HEK293 (cell line): ENCODE measurements at regions not wholly inside any gene's neighbourhood (a gene's known extent, or its start where the extent isn't known, plus 50 kb on each side); places are given as distances from the start of the nearest gene placed in this dataset.

Experiments used
- CTCF ChIA-PET: fragments of 350-600 bp; formaldehyde crosslinking; extraction: SDS; loops from one replicate; lab custom pipeline; 2021; ENCODE audit warnings: antibody characterized with exemption; lab: Yijun Ruan, JAX
- POLR2A ChIA-PET: fragments of 300-600 bp; formaldehyde crosslinking; extraction: SDS; loops from one replicate; lab custom pipeline; 2020; ENCODE audit warnings: antibody characterized with exemption, inconsistent platforms; lab: Yijun Ruan, JAX
- H3K27ac ChIP-seq: fragments of 200-500 bp; sonication (Bioruptor generic); 2 replicates; pipeline ENCODE4 v1.5.1; 2014; ENCODE audit warnings: low read depth, low read length, control low read depth, inconsistent platforms; ENCODE audit errors: extremely low read depth
- H3K36me3 ChIP-seq, 2 experiments: fragments of 200-500 bp in 1 of 2; sonication (Bioruptor generic) in 1 of 2; 1 replicate in 1 of 2; 2 replicates in 1 of 2; pipeline ENCODE4 v1.5.1; 2014 to 2017; ENCODE audit warnings: inconsistent platforms in 2 of 2, low read length in 2 of 2; ENCODE audit not compliant: control insufficient read depth in 2 of 2, insufficient read depth in 1 of 2
- H3K4me1 ChIP-seq: fragments of 200-500 bp; sonication (Bioruptor generic); 2 replicates; pipeline ENCODE4 v1.5.1; 2014; ENCODE audit warnings: mild to moderate bottlenecking, low read length, inconsistent platforms; ENCODE audit not compliant: control insufficient read depth, insufficient read depth
- H3K4me3 ChIP-seq: 2 replicates; pipeline ENCODE4 v1.5.1; 2011; ENCODE audit warnings: low read depth, mild to moderate bottlenecking, control low read depth, low read length, moderate library complexity
- H3K9me3 ChIP-seq: fragments of 200-500 bp; sonication (Bioruptor generic); 2 replicates; pipeline ENCODE4 v1.5.1; 2014; ENCODE audit warnings: low read depth, low read length, inconsistent platforms; ENCODE audit not compliant: control insufficient read depth, insufficient read depth
- BCL6B ChIP-seq: fragments of 450-650 bp; formaldehyde crosslinking; IDR thresholded peaks from 2 replicates; pipeline ENCODE4 v1.5.1; 2017; ENCODE audit warnings: missing biosample characterization, missing genetic modification characterization
- CTCF ChIP-seq: fragments of 450-650 bp; formaldehyde crosslinking; IDR thresholded peaks from 2 replicates; pipeline ENCODE4 v1.5.1; 2016; ENCODE audit warnings: missing biosample characterization, missing genetic modification characterization
- SP3 ChIP-seq: fragments of 450-650 bp; formaldehyde crosslinking; IDR thresholded peaks from 2 replicates; pipeline ENCODE4 v1.5.1; 2016; ENCODE audit warnings: missing biosample characterization, missing genetic modification characterization
- SP7 ChIP-seq: fragments of 450-650 bp; formaldehyde crosslinking; IDR thresholded peaks from 2 replicates; pipeline ENCODE4 v1.5.1; 2016; ENCODE audit warnings: missing biosample characterization, missing genetic modification characterization
- ZBTB20 ChIP-seq: fragments of 450-650 bp; formaldehyde crosslinking; IDR thresholded peaks from 2 replicates; pipeline ENCODE4 v1.5.1; 2016; ENCODE audit warnings: missing biosample characterization, missing genetic modification characterization
- ZBTB26 ChIP-seq: fragments of 450-650 bp; formaldehyde crosslinking; optimal IDR thresholded peaks from 2 replicates; pipeline ENCODE3; 2016; ENCODE audit warnings: missing biosample characterization, mild to moderate bottlenecking, missing genetic modification characterization
- ZNF19 ChIP-seq: fragments of 450-650 bp; formaldehyde crosslinking; IDR thresholded peaks from 2 replicates; pipeline ENCODE4; 2016; ENCODE audit warnings: missing biosample characterization, missing genetic modification characterization, low read depth
- ZNF239 ChIP-seq: fragments of 450-650 bp; formaldehyde crosslinking; IDR thresholded peaks from 2 replicates; pipeline ENCODE4 v1.5.1; 2016; ENCODE audit warnings: missing biosample characterization, missing genetic modification characterization
- ZNF350 ChIP-seq: fragments of 450-650 bp; formaldehyde crosslinking; IDR thresholded peaks from 2 replicates; pipeline ENCODE4 v1.5.0; 2017; ENCODE audit warnings: missing biosample characterization, mild to moderate bottlenecking, missing genetic modification characterization
- ZNF561 ChIP-seq: fragments of 450-650 bp; IDR thresholded peaks from 2 replicates; pipeline ENCODE4 v1.5.1; 2018; ENCODE audit warnings: missing biosample characterization, missing genetic modification characterization, borderline replicate concordance
- ZNF585B ChIP-seq: fragments of 450-650 bp; formaldehyde crosslinking; IDR thresholded peaks from 2 replicates; pipeline ENCODE4 v1.5.1; 2016; ENCODE audit warnings: missing biosample characterization, missing genetic modification characterization
- ZNF600 ChIP-seq: fragments of 450-650 bp; formaldehyde crosslinking; IDR thresholded peaks from 2 replicates; pipeline ENCODE4 v1.5.1; 2016; ENCODE audit warnings: missing biosample characterization, missing genetic modification characterization
- ZNF76 ChIP-seq: fragments of 450-650 bp; formaldehyde crosslinking; IDR thresholded peaks from 2 replicates; pipeline ENCODE4; 2016; ENCODE audit warnings: low read depth, missing biosample characterization, missing genetic modification characterization, borderline replicate concordance
- ZNF791 ChIP-seq: fragments of 450-650 bp; formaldehyde crosslinking; IDR thresholded peaks from 2 replicates; pipeline ENCODE4 v1.5.1; 2016; ENCODE audit warnings: missing biosample characterization, missing genetic modification characterization
- TF ChIP-seq, protein P1 (sequence below): sonication (generic); formaldehyde crosslinking; IDR thresholded peaks from 2 replicates; pipeline ENCODE4 v1.8.1; 2022; ENCODE audit warnings: mild to moderate bottlenecking, moderate library complexity, missing genetic modification reagents
- TF ChIP-seq, protein P2 (sequence below): fragments of 450-650 bp; formaldehyde crosslinking; IDR thresholded peaks from 2 replicates; pipeline ENCODE4 v1.5.1; 2017; ENCODE audit warnings: missing biosample characterization, missing genetic modification characterization

- Histone ChIP-seq H3K4me3 (no peak overlapping the region), H3K27ac (no peak overlapping the region), H3K36me3 (no peaks in the 10 kb centered on the region), H3K4me1 (no peaks in the 10 kb centered on the region), H3K9me3 (no peaks in the 10 kb centered on the region)
- POLR2A ChIA-PET: interaction anchor here (0.5 kb wide), 1 partner anchor 10 kb away, joined by 3 read pairs; no protein-coding TSS in a partner anchor
- CTCF ChIA-PET: interaction anchor here (2.1 kb wide), 1 partner anchor 13 kb away, joined by 8 read pairs; no protein-coding TSS in a partner anchor
- TF ChIP-seq SP3 (tag by site-specific recombination): no peak
- no peak for TF ChIP-seq ZNF239
- TF ChIP-seq CTCF (tag by site-specific recombination): no peak
- no peak for TF ChIP-seq ZBTB26 (tag by site-specific recombination)
- TF ChIP-seq ZNF791 (tag by site-specific recombination): no peak
- no peak for TF ChIP-seq ZNF350
These were observed 111.7 kb upstream of the SMAD3 start for GRCh38 chr15:66953523-66954229.

- no peaks in the 10 kb centered on the region for H3K36me3 ChIP-seq
- H3K27ac ChIP-seq: no peak overlapping the region
- H3K4me1 ChIP-seq: no peaks in the 10 kb centered on the region
- ChIA-PET POLR2A (no interaction called here), CTCF (interaction anchor here (0.7 to 2.1 kb wide), 3 partner anchors 8 to 881 kb away, joined by 5 to 9 read pairs (median 8); no protein-coding TSS in a partner anchor)
- TF ChIP-seq ZNF19 (tag by site-specific recombination): no peak
- no peak for TF ChIP-seq SP7 (tag by site-specific recombination)
- no peak for TF ChIP-seq ZNF76 (tag by site-specific recombination)
- TF ChIP-seq SP3 (tag by site-specific recombination): no peak
- TF ChIP-seq, protein P1, sequence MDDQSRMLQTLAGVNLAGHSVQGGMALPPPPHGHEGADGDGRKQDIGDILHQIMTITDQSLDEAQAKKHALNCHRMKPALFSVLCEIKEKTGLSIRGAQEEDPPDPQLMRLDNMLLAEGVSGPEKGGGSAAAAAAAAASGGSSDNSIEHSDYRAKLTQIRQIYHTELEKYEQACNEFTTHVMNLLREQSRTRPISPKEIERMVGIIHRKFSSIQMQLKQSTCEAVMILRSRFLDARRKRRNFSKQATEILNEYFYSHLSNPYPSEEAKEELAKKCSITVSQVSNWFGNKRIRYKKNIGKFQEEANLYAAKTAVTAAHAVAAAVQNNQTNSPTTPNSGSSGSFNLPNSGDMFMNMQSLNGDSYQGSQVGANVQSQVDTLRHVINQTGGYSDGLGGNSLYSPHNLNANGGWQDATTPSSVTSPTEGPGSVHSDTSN (CRISPR knock-in tag): no peak
- TF ChIP-seq ZNF600 (tag by site-specific recombination): no peak
- TF ChIP-seq BCL6B (tag by site-specific recombination): no peak
- no peak for TF ChIP-seq ZNF585B (tag by site-specific recombination)
- TF ChIP-seq, protein P2, sequence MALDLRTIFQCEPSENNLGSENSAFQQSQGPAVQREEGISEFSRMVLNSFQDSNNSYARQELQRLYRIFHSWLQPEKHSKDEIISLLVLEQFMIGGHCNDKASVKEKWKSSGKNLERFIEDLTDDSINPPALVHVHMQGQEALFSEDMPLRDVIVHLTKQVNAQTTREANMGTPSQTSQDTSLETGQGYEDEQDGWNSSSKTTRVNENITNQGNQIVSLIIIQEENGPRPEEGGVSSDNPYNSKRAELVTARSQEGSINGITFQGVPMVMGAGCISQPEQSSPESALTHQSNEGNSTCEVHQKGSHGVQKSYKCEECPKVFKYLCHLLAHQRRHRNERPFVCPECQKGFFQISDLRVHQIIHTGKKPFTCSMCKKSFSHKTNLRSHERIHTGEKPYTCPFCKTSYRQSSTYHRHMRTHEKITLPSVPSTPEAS (tag by site-specific recombination): no peak
- TF ChIP-seq ZNF561 (tag by site-specific recombination): no peak
- TF ChIP-seq ZBTB20 (tag by site-specific recombination): no peak
- no peaks in the 10 kb centered on the region for H3K9me3 ChIP-seq
- no peak overlapping the region for H3K4me3 ChIP-seq
These were observed 110.8 kb upstream of the SMAD3 start for GRCh38 chr15:66954601-66955000.
